ENCODE measurements at regions not wholly inside any gene's neighbourhood (a gene's known extent, or its start where the extent isn't known, plus 50 kb on each side); places are given as distances from the start of the nearest gene placed in this dataset.

- WGBS, 2 donors, result 72 to 89% methylated on average over 1 of the region's 1 CpG
- H3K4me3 ChIP-seq, result no peak overlapping the region
- H3K36me3 ChIP-seq (ENCODE audit: control insufficient read depth in 4 of 4, insufficient read depth in 4 of 4, low read length in 4 of 4), result no peaks in the 10 kb centered on the region
- TF ChIP-seq, protein P1, sequence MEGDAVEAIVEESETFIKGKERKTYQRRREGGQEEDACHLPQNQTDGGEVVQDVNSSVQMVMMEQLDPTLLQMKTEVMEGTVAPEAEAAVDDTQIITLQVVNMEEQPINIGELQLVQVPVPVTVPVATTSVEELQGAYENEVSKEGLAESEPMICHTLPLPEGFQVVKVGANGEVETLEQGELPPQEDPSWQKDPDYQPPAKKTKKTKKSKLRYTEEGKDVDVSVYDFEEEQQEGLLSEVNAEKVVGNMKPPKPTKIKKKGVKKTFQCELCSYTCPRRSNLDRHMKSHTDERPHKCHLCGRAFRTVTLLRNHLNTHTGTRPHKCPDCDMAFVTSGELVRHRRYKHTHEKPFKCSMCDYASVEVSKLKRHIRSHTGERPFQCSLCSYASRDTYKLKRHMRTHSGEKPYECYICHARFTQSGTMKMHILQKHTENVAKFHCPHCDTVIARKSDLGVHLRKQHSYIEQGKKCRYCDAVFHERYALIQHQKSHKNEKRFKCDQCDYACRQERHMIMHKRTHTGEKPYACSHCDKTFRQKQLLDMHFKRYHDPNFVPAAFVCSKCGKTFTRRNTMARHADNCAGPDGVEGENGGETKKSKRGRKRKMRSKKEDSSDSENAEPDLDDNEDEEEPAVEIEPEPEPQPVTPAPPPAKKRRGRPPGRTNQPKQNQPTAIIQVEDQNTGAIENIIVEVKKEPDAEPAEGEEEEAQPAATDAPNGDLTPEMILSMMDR (IDR thresholded peaks at IDR 0.05; ENCODE audit: control extremely low read depth, extremely low read depth), result no peak
- no peak overlapping the region for H3K9ac ChIP-seq (ENCODE audit: insufficient read depth in 1 of 2, low read length in 2 of 2)
- H3K4me1 ChIP-seq (ENCODE audit: control insufficient read depth in 5 of 5, insufficient read depth in 5 of 5, low read length in 5 of 5), result no peaks in the 10 kb centered on the region
- H3K27me3 ChIP-seq (ENCODE audit: control insufficient read depth in 3 of 3, insufficient read depth in 3 of 3, low read length in 2 of 3), result no peaks in the 10 kb centered on the region
- no peak for ATAC-seq (ENCODE audit: insufficient read depth, low FRiP score)
- no peaks in the 10 kb centered on the region for H3K9me3 ChIP-seq (ENCODE audit: control insufficient read depth in 4 of 4, insufficient read depth in 3 of 4, low read length in 3 of 4)
- no peak overlapping the region for H3K27ac ChIP-seq (ENCODE audit: low read depth in 1 of 2, low read length in 1 of 2)
- DNase-seq, result no peak
Measured at GRCh38 chr21:22416555-22416954, 1418.3 kb downstream of the NCAM2 start.

GRCh38 chr21:22421416-22422180 lies 1423.4 kb downstream of the NCAM2 start:
- Histone ChIP-seq H3K27me3 (ENCODE audit: control insufficient read depth in 3 of 3, insufficient read depth in 3 of 3, low read length in 2 of 3) (no peaks in the 10 kb centered on the region), H3K9ac (ENCODE audit: insufficient read depth in 1 of 2, low read length in 2 of 2) (no peak overlapping the region), H3K4me1 (ENCODE audit: control insufficient read depth in 5 of 5, insufficient read depth in 5 of 5, low read length in 5 of 5) (no peaks in the 10 kb centered on the region), H3K9me3 (ENCODE audit: control insufficient read depth in 4 of 4, insufficient read depth in 3 of 4, low read length in 3 of 4) (no peaks in the 10 kb centered on the region), H3K36me3 (ENCODE audit: control insufficient read depth in 4 of 4, insufficient read depth in 4 of 4, low read length in 4 of 4) (no peaks in the 10 kb centered on the region), H3K27ac (ENCODE audit: low read depth in 1 of 2, low read length in 1 of 2) (no peak overlapping the region), H3K4me3 (no peak overlapping the region)
- DNase-seq, result peak in 1 of 3 donors; percentile 4
- TF ChIP-seq, protein P1 (IDR thresholded peaks at IDR 0.05; ENCODE audit: control extremely low read depth, extremely low read depth), result no peak
- 53 to 66% methylated on average over 6 of the region's 6 CpGs for WGBS, 2 donors
- no peak for ATAC-seq (ENCODE audit: insufficient read depth, low FRiP score)

DNA sequence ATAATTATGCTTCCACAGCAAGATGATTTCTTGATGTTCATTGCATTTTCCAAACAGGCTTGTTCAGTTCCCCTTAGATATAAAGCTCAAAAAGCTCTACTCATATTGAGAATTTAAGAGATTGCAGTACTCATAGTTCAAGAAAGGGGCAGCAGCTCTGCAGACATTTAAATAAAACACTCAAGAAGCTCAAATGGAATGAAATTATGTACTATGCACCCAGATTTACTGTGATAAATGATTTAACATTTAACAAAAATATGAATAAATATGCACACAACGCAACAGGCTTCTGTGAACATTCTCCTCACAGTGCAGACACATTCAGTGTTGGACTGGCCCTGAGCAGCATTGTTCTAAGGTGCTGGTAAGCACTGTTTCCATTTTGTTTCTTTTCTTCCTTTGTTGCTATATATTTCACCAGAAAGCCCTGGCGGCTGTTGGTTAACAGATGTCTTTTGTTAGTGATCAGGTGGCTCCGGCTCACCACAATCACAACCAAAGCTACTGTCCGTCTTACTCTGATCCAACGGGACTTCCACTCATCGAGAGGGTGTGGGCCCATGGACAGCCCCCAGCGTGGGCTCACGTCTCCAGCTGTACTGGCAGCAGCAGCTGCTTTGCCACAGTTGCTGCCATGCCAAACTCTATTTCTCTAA lies 1440.3 kb downstream of the NCAM2 start:
- ATAC-seq (ENCODE audit: insufficient read depth, low FRiP score), result no peak
- H3K27ac ChIP-seq (ENCODE audit: low read depth in 1 of 2, low read length in 1 of 2), result no peak overlapping the region
- no peaks in the 10 kb centered on the region for H3K36me3 ChIP-seq (ENCODE audit: control insufficient read depth in 4 of 4, insufficient read depth in 4 of 4, low read length in 4 of 4)
- WGBS, 2 donors, result 71 to 74% methylated on average over 8 of the region's 8 CpGs
- TF ChIP-seq, protein P1 (IDR thresholded peaks at IDR 0.05; ENCODE audit: control extremely low read depth, extremely low read depth), result no peak
- H3K9me3 ChIP-seq (ENCODE audit: control insufficient read depth in 4 of 4, insufficient read depth in 3 of 4, low read length in 3 of 4), result peaks cover 0 to 1% (median 0%) of the 10 kb centered on the region in 4 donors
- peaks cover 0 to 9% (median 0%) of the 10 kb centered on the region in 5 donors for H3K4me1 ChIP-seq (ENCODE audit: control insufficient read depth in 5 of 5, insufficient read depth in 5 of 5, low read length in 5 of 5)
- H3K4me3 ChIP-seq, result no peak overlapping the region
- H3K9ac ChIP-seq (ENCODE audit: insufficient read depth in 1 of 2, low read length in 2 of 2), result no peak overlapping the region
- DNase-seq, result peak in 1 of 3 donors; percentile 12
- no peaks in the 10 kb centered on the region for H3K27me3 ChIP-seq (ENCODE audit: control insufficient read depth in 3 of 3, insufficient read depth in 3 of 3, low read length in 2 of 3)

Measured in lung (tissue), 11 donors.